ENCODE measurements at regions not wholly inside any gene's neighbourhood (a gene's known extent, or its start where the extent isn't known, plus 50 kb on each side); places are given as distances from the start of the nearest gene placed in this dataset.

GRCh38 chr14:101122237-101123141 is 219.0 kb upstream of the RTL1 start:
- no peak for DNase-seq (ENCODE audit: low read depth)

DNA sequence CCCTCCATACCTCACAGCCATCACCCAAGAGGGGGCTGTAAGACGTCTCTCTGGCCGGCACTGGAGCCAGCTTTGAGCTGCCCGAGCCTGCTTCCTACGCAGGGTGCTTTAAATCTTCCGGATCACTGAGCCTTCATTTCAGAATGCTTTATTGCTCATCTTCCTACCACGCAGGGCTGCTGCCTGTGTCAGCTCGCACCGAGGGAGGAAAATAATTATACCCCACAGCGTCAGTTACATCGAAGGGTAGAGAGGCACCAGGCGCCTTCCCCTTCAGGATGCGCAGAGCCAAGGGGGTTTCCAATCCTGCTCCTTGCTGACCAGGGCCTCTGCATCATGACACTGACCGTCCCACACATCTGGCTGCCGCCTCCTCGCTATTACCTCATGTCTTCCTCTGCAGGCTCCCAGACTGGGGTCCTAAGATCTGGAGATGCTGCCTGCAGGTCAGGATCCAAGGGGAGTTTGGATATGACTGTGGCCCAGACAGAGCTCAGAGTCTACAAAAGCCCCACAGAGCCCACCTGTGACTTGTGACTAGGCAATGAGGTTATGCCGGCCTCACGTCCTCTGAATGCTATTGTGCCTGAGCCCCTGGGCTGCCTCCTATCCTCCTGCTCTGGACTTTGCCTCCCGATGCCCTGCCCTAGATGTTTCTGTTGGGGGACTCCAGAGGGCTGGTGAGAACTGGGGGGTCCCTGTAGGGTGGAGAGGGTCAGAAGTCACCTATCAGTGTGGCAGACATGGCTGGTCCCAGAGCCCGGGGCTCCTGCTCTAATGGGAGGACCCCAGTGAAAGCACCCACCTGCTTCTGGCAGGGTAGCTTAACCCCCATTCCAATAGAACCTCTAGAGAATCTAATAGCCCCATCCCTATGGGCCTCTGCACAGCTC is 220.3 kb upstream of the RTL1 start:
- no peak for DNase-seq (ENCODE audit: low read depth)

DNA sequence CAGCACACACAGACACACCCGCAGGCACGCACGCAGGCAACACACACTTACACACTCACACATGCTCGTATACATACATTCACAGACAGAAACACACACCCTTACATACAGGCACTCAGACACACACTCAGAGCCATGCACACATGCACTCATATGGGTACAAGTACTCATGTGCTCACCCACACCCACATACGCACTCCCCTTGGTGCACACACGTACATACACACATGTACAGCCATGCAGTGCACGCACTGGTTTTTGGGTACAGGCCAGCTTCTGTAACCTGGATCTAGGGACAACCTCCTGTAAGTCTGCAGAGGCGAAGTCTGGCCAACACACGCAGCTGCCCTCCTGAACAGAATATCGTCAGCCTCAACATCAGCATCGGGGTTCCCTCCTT is 221.3 kb upstream of the RTL1 start:
- no peak for DNase-seq (ENCODE audit: low read depth)

- no peak for DNase-seq (ENCODE audit: low read depth)
Observed at GRCh38 chr14:101125313-101125712, 221.8 kb upstream of the RTL1 start.

DNA sequence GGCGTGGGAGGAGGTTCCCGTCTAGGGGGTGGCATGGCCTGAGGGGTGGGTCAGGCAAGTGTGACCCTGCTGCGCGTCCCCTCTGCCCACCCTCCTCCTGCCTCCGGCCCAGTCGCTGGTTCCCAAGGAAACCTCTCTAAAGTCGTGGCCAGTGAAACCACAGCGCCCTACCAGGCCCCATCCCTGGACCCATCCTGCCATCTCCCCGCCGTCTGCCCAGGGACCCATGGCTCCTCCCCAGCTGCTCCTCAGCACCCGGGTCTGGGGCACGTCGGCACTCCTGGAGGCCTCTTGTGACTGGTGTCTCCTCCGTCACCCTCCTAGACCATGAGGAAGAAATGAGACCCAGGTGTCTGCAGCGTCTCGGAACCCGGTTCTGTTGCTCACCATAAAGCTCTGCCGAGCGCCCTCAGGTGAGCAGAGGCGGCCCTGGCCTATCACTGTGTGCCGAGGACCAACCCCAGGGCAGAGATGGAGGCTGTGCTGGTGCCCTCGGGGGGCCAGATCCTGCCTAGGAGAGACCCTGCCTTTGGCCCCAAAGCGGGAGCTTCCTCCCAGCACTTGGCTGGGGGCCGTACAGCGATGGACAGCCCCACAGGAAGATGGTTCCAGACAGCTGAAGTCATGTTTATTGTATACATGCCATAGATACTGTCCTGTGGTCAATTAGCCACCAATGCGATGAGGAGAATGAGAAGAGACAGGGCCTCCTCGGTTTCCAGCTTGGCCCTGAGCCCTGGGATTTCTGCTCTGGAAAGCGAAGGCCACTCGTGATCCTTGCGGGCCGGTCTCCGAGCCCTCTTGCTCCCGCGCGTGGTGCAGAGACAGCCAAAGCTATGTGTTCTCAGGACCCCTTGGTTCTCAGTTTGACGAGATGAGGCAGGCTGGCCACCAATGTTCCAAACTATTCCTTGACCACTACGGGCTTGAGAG is 222.5 kb upstream of the RTL1 start:
- no peak for DNase-seq (ENCODE audit: low read depth)

- no peak for DNase-seq (ENCODE audit: low read depth)
Observed at GRCh38 chr14:101126731-101127130, 223.2 kb upstream of the RTL1 start.

DNA sequence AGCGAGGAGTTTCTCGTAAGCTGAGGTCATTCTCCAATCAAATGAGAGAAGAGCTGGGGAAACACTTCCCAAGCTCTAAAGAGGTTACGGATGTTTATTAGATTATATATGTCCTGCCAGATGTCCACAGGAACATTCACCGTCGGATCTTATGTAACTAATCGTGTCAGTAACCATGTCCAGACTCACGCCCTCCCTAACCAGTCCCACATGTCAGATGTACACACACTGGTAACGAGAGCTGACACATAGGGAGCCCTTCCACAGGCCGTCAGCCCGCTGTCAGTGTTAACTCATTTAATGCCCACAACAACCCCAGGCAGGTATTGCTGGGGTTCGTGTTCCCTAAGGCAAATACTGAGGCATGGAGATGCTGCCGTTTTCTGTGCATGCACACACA is 223.7 kb upstream of the RTL1 start:
- no peak for DNase-seq (ENCODE audit: low read depth)

DNA sequence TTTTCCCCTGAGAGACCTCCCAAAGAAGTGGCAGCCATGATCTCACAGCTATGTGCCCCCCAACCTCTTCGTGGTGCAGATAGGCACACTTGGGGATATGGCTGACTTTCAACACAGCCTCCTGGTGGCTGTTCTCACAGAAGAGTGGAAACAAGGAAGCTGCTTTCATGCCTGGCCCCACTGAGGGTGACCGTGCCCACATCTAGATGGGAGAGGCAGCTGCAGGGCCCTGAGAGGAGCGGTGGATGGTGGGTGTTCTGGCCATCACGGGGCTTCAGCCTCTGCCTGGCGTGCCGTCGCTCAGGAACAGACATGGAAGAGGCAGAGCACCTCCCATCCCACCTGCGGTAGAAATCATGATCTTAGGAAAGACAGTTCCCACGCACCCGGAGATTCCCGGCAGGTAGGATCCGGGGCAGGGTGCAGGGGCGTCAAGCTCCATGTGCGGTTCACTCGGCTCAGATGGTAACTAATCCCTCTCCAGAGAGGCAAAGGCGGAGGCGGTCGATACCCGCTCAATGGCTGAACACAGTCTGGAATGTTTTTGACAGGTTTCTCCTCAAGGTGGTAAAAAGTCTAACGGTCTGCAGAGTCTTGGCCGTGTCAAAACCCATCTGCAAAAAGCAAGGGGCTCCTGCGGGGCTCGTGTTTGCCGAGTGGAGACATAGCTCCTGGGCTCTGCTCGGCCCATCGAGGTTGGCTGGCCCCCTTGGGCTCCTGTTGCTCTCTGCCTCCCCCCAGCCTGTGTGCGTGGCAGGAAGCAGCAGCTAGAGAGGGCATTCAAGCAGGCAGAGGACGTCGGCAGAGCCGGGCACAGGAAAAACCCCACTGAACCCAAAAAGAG is 225.2 kb upstream of the RTL1 start:
- DNase-seq (ENCODE audit: low read depth): no peak

GRCh38 chr14:101129521-101130167 is 226.1 kb upstream of the RTL1 start:
- no peak for DNase-seq (ENCODE audit: low read depth)

GRCh38 chr14:101130861-101131260 is 227.3 kb upstream of the RTL1 start:
- no peak for DNase-seq (ENCODE audit: low read depth)

- DNase-seq (ENCODE audit: low read depth): no peak
Observed at GRCh38 chr14:101131451-101131916, 228.0 kb upstream of the RTL1 start.

- DNase-seq (ENCODE audit: low read depth): no peak
Observed at GRCh38 chr14:101132051-101132571, 228.6 kb upstream of the RTL1 start.

DNA sequence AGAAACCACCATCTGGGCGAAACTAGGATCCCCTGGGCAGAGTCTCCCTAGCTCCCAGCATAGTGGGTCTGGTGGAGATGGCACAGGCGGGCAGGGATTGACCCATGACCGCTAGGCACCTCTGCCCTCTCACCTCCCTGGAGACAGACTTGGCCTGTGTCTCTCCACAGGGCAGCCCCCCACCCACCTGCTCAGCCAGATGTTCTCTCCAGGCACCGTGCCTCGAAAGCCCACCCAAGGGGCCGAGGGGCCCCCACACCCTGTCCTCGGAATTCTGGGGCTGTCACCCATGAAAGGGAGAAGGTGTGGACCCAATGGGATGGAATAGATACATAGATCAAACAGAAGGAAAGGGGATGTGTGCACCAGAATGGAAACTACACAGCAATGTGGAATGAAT is 229.1 kb upstream of the RTL1 start:
- DNase-seq (ENCODE audit: low read depth): no peak

GRCh38 chr14:101133068-101133467 is 229.5 kb upstream of the RTL1 start:
- no peak for DNase-seq (ENCODE audit: low read depth)

DNA sequence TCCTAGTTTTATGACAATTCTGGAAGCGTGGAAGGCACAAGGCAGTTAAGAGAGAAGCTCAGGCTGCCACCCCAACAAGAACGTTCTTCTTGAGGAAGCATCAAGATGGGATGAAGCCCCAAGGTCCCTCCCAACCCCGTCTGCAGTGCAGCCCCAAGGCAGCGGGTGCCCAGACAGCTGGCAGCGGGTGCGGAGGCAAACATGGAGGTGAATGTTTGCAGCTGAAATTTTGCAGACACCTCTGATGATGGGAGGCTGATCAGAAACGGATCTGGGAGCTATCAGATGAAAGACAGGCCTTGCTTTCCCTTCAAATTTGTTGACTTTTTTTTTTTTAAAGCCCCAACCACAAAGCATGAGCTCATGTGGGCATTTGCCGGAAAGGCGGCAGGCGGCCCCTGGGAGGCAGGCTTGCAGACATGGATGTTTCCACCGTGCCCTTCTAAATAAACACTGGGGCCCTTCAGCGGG is 230.7 kb upstream of the RTL1 start:
- no peak for DNase-seq (ENCODE audit: low read depth)

DNA sequence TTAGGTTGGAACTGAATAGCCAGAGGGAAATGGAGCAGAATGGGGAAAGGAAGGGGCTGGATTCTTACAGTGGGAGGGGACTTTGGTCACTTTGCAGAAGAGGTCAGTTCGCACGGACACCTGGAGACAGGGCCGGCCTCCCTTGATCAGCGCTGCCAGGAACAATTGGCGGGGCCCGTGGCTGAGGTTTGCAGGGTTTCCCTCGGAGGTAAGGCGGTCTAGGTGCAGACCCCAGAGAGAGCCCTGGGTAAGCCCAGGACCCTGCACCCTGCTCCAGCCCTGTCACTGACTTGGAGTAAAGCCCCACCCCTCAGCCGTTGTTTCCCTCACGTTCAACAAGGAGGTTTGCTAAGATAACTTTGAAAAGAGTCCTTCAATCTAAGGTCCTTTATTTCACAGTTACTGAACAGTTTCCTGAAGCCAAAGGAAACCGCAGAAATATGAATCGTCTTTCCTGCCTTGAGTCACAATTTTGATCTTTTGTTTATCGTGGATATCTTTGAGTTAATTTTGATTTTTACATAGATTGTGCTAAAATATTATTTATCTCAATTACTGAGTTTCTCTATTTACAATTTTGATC is 231.4 kb upstream of the RTL1 start:
- DNase-seq (ENCODE audit: low read depth): no peak

DNA sequence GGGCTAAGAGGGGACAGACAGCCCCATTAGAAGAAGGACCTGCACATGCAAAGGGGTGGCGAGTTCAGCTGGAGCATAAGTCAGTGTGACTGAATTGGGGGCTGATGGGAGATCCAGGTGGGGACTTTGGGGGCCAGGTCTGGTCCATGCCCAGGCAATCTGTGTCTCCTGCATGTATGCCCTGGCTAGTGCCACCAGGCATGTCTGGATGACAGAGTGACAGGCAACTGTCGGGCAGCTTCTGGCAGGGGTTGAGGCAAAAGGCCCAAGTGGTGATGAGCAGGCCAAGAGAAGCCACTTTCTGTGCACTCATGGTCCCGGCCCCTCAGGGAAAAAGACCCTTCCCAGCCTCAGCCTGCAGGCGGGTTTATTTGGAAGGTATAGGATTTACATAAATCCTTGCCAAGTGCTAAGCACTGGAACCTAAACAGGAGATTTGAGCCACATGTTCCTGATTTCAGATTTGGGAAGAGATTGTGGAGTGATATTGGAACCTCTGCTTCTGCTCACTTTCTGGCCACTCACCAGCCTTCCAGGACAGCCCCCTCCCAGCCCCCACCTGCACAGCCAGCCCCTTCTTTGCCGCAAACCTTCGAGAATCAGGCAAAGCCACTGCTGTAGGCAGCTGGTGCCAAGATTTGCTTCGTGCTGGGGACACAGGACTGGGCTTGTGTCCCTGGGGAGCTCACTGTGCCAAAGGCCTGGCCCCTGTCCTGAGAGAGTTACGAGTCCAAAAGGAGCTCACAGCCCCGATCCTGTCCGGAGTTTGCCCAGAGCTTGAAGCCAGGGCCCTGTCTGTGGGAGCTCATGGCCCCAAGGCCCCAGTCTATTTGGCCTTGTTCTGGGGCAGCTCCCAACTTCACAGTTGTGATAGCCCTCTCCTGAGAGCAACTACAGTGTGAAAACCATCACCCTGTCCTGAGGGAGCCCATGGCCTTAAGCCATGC is 232.5 kb upstream of the RTL1 start:
- DNase-seq (ENCODE audit: low read depth): no peak

GRCh38 chr14:101137234-101137633 is 233.7 kb upstream of the RTL1 start:
- DNase-seq (ENCODE audit: low read depth): no peak

All from stimulated activated CD8-positive, alpha-beta memory T cell treated with anti-CD3 and anti-CD28 coated beads, Interleukin-4, amount 100 ng/mL, for 24 hours (primary cell).